Esophagus squamous epithelium (tissue), 4 donors: ENCODE measurements at regions not wholly inside any gene's neighbourhood (a gene's known extent, or its start where the extent isn't known, plus 50 kb on each side); places are given as distances from the start of the nearest gene placed in this dataset.

Source experiments
- POLR2A ChIP-seq, 4 donors: fragments of 450-650 bp; IDR thresholded peaks; one replicate each; pipeline ENCODE4 v1.6.1; 2017; ENCODE audit warnings: antibody characterized with exemption in 4 of 4, mild to moderate bottlenecking in 4 of 4, moderate library complexity in 3 of 4
- TF ChIP-seq, protein P1 (sequence below), 6 experiments: fragments of 450-650 bp in 4 of 6; fragments of 200-600 bp in 2 of 6; sonication (generic) in 2 of 6; IDR thresholded peaks; one replicate each; pipeline ENCODE4 v1.5.1; 2016 to 2019; ENCODE audit warnings: antibody characterized with exemption in 6 of 6, mild to moderate bottlenecking in 4 of 6, moderate library complexity in 4 of 6

DNA sequence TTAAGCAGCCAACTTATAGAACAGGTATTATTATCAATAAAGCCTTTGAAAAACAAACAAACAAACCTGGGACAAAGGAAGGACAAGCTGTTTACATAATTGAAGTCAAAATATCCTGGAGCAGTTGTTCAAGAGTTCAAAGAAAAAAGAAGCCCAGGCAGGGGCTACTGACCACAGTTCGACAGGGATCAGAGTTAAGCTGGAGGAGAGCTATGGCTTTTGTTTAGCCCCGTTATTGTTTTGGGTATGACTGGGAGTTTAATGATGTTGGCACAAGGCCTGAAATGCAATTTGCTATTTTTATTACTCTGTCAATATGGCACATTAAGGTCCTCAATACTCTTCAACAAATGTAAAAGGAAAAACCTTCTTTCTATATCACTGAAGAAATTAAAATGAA, 624.4 kb upstream of the KLHL1 start:
- no peak for TF ChIP-seq POLR2A (IDR thresholded peaks at IDR 0.05)
- TF ChIP-seq, protein P1, sequence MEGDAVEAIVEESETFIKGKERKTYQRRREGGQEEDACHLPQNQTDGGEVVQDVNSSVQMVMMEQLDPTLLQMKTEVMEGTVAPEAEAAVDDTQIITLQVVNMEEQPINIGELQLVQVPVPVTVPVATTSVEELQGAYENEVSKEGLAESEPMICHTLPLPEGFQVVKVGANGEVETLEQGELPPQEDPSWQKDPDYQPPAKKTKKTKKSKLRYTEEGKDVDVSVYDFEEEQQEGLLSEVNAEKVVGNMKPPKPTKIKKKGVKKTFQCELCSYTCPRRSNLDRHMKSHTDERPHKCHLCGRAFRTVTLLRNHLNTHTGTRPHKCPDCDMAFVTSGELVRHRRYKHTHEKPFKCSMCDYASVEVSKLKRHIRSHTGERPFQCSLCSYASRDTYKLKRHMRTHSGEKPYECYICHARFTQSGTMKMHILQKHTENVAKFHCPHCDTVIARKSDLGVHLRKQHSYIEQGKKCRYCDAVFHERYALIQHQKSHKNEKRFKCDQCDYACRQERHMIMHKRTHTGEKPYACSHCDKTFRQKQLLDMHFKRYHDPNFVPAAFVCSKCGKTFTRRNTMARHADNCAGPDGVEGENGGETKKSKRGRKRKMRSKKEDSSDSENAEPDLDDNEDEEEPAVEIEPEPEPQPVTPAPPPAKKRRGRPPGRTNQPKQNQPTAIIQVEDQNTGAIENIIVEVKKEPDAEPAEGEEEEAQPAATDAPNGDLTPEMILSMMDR (IDR thresholded peaks at IDR 0.05): no peak
